ENCODE measurements at regions not wholly inside any gene's neighbourhood (a gene's known extent, or its start where the extent isn't known, plus 50 kb on each side); places are given as distances from the start of the nearest gene placed in this dataset.
"Not testable (repeated sequence)": the region's sequence is repeated elsewhere in the genome, so short reads cannot be mapped to it uniquely, and the experiment has no call there.

DNA sequence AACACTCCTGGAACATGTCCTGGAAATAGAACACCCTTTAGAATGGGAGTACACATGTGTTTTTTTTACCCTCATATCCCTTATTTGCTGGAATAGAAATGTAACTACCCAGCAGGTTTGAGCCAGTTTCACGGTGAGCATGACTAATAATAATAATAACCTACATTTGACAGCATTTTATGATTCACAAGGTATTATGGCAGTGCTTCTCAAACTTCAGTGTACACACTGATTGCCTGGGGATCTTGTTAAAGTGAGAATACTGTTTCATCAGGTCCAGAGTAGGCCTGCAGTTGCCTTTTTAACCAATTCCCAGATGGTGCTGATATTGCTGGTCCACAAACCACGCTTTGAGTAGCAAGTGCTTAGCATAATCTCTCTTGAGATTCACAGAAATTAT is 63.9 kb downstream of the NFKBIZ start:
- H3K9me3 ChIP-seq (ENCODE audit: severe bottlenecking): no peaks in the 10 kb centered on the region
- no peak overlapping the region for H3K4me3 ChIP-seq (ENCODE audit: low read depth, low read length)
- no peak for DNase-seq
- H3K36me3 ChIP-seq: no peaks in the 10 kb centered on the region
- H3K27ac ChIP-seq: no peak overlapping the region
- H3K27me3 ChIP-seq (ENCODE audit: insufficient read depth, low read depth, severe bottlenecking): no peaks in the 10 kb centered on the region
- TF ChIP-seq, protein P1, sequence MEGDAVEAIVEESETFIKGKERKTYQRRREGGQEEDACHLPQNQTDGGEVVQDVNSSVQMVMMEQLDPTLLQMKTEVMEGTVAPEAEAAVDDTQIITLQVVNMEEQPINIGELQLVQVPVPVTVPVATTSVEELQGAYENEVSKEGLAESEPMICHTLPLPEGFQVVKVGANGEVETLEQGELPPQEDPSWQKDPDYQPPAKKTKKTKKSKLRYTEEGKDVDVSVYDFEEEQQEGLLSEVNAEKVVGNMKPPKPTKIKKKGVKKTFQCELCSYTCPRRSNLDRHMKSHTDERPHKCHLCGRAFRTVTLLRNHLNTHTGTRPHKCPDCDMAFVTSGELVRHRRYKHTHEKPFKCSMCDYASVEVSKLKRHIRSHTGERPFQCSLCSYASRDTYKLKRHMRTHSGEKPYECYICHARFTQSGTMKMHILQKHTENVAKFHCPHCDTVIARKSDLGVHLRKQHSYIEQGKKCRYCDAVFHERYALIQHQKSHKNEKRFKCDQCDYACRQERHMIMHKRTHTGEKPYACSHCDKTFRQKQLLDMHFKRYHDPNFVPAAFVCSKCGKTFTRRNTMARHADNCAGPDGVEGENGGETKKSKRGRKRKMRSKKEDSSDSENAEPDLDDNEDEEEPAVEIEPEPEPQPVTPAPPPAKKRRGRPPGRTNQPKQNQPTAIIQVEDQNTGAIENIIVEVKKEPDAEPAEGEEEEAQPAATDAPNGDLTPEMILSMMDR (IDR thresholded peaks at IDR 0.05; ENCODE audit: low read depth, low read length): no peak

DNA sequence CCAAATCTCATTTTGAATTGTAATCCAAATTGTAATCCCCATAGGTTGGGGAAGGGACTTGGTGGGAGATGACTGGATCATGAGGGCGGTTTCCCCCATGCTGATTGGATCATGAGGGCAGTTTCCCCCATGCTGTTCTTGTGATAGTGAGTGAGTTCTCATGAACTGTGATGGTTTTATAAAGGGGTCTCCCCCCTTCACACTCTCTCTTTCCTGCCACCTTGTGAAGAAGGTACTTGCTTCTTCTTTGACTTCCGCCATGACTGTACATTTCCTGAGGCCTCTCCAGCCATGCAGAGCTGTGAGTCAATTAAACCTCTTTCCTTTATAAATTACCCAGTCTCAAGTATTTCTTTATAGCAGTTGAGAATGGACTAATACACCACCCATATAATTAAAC is 68.4 kb downstream of the NFKBIZ start:
- H3K27ac ChIP-seq; DNase-seq; H3K4me3 ChIP-seq (ENCODE audit: low read depth, low read length); H3K36me3 ChIP-seq; H3K9me3 ChIP-seq (ENCODE audit: severe bottlenecking); H3K27me3 ChIP-seq (ENCODE audit: insufficient read depth, low read depth, severe bottlenecking): not testable (repeated sequence)

DNA sequence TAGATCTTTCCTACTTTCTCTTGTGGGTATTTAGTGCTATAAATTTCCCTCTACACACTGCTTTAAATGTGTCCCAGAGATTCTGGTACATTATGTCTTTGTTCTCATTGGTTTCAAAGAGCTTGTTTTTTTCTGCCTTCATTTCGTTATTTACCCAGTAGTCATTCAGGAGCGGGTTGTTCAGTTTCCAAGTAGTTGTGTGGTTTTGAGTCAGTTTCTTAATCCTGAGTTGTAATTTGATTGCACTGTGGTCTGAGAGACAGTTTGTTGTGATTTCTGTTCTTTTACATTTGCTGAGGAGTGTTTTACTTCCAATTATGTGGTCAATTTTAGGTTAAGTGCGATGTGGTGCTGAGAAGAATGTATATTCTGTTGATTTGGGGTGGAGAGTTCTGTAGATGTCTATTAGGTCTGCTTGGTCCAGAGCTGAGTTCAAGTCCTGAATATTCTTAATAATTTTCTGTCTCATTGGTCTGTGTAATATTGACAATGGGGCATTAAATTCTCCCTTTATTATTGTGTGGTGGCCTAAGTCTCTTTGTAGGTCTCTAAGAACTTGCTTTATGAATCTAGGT is 72.9 kb downstream of the NFKBIZ start:
- not testable (repeated sequence) for DNase-seq; H3K27ac ChIP-seq; H3K36me3 ChIP-seq; H3K27me3 ChIP-seq (ENCODE audit: insufficient read depth, low read depth, severe bottlenecking); H3K9me3 ChIP-seq (ENCODE audit: severe bottlenecking); H3K4me3 ChIP-seq (ENCODE audit: low read depth, low read length)

DNA sequence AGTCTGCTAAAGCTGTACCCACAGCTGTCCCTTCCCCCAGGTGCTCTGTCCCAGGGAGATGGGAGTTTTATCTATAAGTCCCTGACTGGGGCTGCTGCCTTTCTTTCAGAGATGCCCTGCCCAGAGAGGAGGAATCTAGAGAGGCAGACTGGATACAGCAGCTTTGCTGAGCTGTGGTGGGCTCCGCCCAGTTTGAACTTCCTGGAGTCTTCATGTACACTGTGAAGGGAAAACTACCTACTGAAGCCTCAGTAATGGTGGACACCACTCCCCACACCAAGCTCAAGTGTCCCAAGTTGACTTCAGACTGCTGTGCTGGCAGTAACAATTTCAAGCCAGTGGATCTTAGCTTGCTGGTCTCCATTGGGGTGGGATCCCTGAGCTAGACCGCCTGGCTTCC is 75.3 kb downstream of the NFKBIZ start:
- H3K9me3 ChIP-seq (ENCODE audit: severe bottlenecking); H3K4me3 ChIP-seq (ENCODE audit: low read depth, low read length); H3K27ac ChIP-seq; H3K36me3 ChIP-seq; H3K27me3 ChIP-seq (ENCODE audit: insufficient read depth, low read depth, severe bottlenecking); DNase-seq: not testable (repeated sequence)

DNA sequence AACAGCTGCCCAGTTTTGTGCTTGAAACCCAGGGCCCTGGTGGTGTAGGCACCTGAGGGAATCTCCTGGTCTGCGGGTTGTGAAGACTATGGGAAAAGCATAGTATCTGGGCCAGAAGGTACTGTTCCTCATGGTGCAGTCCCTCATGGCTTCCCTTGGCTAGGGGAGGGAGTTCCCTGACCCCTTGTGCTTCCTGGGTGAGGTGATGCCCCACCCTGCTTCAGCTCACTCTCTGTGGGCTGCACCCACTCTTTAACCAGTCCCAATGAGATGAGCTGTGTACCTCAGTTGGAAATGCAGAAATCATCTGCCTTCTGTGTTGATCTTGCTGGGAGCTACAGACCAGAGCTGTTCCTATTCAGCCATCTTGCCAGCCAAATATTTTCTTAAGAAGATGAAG is 75.8 kb downstream of the NFKBIZ start:
- DNase-seq; H3K36me3 ChIP-seq; H3K27ac ChIP-seq; H3K27me3 ChIP-seq (ENCODE audit: insufficient read depth, low read depth, severe bottlenecking); H3K4me3 ChIP-seq (ENCODE audit: low read depth, low read length); H3K9me3 ChIP-seq (ENCODE audit: severe bottlenecking): not testable (repeated sequence)

DNA sequence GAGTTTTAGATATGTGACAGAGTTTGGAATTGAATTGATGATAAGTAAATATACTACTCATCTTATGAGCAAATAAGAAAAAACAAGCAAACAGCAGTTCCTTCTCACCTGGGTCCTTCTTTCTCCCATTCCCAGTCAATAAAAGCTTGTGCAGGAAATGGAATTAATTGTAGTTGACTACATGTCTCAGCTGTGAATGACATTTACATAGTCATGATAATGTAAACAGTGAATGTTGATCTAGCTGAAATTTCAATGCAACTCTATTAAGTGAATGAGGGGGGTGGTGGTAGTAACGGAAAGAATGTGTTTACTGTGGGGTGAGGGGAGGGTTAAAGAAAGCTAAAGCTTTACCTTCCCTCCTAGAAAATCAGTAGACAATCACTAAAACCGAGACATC is 76.2 kb downstream of the NFKBIZ start:
- no peaks in the 10 kb centered on the region for H3K9me3 ChIP-seq (ENCODE audit: severe bottlenecking)
- TF ChIP-seq, protein P1 (IDR thresholded peaks at IDR 0.05; ENCODE audit: low read depth, low read length): no peak
- no peaks in the 10 kb centered on the region for H3K36me3 ChIP-seq
- no peak overlapping the region for H3K4me3 ChIP-seq (ENCODE audit: low read depth, low read length)
- no peaks in the 10 kb centered on the region for H3K27me3 ChIP-seq (ENCODE audit: insufficient read depth, low read depth, severe bottlenecking)
- no peak for DNase-seq
- H3K27ac ChIP-seq: no peak overlapping the region

DNA sequence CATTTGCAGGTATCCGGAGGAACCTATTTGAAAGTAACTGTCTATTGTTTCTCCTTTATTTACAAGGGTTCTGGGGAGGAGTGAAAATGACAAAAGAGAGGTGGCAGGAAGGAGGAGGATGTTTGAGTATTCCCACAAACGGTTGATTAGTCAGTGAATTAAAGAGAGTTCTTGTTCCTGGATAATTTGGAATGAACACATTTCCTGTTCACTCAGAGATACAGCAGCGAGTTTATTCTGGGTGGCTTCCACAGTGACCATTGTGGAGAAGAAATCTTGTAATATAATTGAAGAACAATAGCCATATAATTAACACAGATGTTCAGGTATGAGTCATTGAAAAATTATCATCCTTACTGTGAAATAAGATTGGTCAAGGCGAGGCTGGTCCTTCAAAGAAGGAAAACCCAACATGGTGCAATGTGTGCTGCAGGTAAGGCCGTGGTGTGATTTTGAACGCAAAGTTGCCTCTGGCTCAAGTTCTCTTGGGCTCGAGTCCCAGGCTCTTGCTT is 77.3 kb downstream of the NFKBIZ start:
- DNase-seq: no peak
- TF ChIP-seq, protein P1 (IDR thresholded peaks at IDR 0.05; ENCODE audit: low read depth, low read length): no peak

DNA sequence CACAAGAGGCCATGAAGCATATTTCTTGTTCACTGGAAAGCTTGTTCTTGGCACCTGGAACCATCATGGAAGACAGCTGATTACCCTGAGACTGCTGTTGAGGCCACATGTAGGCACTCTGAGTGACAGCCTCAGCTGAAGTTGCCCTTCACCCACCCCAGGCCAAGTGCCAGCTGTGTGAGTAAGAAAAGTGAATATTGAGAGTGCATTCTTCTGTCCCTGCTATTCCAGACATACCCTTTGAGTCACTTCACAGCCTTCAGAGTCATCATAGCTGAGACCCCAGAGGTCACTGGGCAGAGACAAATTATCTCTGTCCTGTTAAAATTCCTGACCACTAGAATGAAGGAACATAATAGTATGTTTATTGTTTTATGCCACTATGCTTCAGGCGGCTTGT is 79.6 kb downstream of the NFKBIZ start:
- no peak for DNase-seq
- Histone ChIP-seq H3K27me3 (ENCODE audit: insufficient read depth, low read depth, severe bottlenecking) (no peaks in the 10 kb centered on the region), H3K27ac (no peak overlapping the region), H3K36me3 (no peaks in the 10 kb centered on the region), H3K9me3 (ENCODE audit: severe bottlenecking) (no peaks in the 10 kb centered on the region), H3K4me3 (ENCODE audit: low read depth, low read length) (no peak overlapping the region)
- TF ChIP-seq, protein P1 (IDR thresholded peaks at IDR 0.05; ENCODE audit: low read depth, low read length): no peak

More for the DNA sequence above, 77.3 kb downstream of the NFKBIZ start:
- H3K27me3 ChIP-seq (ENCODE audit: insufficient read depth, low read depth, severe bottlenecking): no peaks in the 10 kb centered on the region
- no peak overlapping the region for H3K4me3 ChIP-seq (ENCODE audit: low read depth, low read length)
- H3K9me3 ChIP-seq (ENCODE audit: severe bottlenecking): no peaks in the 10 kb centered on the region
- H3K36me3 ChIP-seq: no peaks in the 10 kb centered on the region
- H3K27ac ChIP-seq: no peak overlapping the region
